NT2/D1 (cell line): ENCODE measurements at regions not wholly inside any gene's neighbourhood (a gene's known extent, or its start where the extent isn't known, plus 50 kb on each side); places are given as distances from the start of the nearest gene placed in this dataset.

Experiments used
- SUZ12 ChIP-seq: IDR thresholded peaks from 2 replicates; pipeline ENCODE4 v1.6.1; 2011; ENCODE audit not compliant: insufficient read length, insufficient read depth; ENCODE audit errors: extremely low read depth
- YY1 ChIP-seq: IDR thresholded peaks from 2 replicates; pipeline ENCODE4 v1.6.1; 2011; ENCODE audit not compliant: insufficient read length, insufficient read depth
- ZNF274 ChIP-seq: IDR thresholded peaks from 2 replicates; pipeline ENCODE4 v1.6.1; 2011; ENCODE audit warnings: mild to moderate bottlenecking, low read depth, low read length

- TF ChIP-seq YY1 (no peak), SUZ12 (no peak), ZNF274 (no peak)
Observed at GRCh38 chr14:86574051-86574777, 1044.3 kb downstream of the FLRT2 start.
